ENCODE measurements at regions not wholly inside any gene's neighbourhood (a gene's known extent, or its start where the extent isn't known, plus 50 kb on each side); places are given as distances from the start of the nearest gene placed in this dataset.

DNA sequence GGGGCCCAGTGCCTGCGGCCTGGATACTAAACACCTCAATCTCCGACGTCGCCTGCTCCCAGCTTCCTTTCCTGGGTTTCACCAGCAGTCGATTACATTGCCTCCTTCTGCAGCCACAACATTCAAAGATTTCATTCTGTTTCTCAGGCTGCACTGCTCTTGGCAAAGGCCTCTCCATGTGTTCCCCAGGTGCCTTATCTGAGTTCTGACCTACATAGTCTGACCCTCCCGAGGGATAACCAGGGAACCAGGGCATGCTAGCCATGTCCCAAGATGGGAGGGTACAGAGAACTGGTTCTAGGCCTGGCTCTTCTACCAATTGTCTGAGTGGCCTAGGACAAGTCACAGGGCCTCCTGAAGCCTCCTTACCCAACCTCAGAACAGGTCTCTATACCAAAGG, 62.2 kb upstream of the ACSL1 start:
- TF ChIP-seq, protein P1, sequence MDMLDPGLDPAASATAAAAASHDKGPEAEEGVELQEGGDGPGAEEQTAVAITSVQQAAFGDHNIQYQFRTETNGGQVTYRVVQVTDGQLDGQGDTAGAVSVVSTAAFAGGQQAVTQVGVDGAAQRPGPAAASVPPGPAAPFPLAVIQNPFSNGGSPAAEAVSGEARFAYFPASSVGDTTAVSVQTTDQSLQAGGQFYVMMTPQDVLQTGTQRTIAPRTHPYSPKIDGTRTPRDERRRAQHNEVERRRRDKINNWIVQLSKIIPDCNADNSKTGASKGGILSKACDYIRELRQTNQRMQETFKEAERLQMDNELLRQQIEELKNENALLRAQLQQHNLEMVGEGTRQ (CRISPR knock-in tag; IDR thresholded peaks at IDR 0.05), result no peak
- TF ChIP-seq KAT7 (CRISPR knock-in tag; IDR thresholded peaks at IDR 0.05; ENCODE audit: borderline replicate concordance) (no peak), FOXK1 (CRISPR knock-in tag; IDR thresholded peaks at IDR 0.05) (no peak), TCF7 (CRISPR knock-in tag; IDR thresholded peaks at IDR 0.05; ENCODE audit: low read depth) (no peak), RELA (CRISPR knock-in tag; IDR thresholded peaks at IDR 0.05; ENCODE audit: borderline replicate concordance) (no peak)
- TF ChIP-seq, protein P2, sequence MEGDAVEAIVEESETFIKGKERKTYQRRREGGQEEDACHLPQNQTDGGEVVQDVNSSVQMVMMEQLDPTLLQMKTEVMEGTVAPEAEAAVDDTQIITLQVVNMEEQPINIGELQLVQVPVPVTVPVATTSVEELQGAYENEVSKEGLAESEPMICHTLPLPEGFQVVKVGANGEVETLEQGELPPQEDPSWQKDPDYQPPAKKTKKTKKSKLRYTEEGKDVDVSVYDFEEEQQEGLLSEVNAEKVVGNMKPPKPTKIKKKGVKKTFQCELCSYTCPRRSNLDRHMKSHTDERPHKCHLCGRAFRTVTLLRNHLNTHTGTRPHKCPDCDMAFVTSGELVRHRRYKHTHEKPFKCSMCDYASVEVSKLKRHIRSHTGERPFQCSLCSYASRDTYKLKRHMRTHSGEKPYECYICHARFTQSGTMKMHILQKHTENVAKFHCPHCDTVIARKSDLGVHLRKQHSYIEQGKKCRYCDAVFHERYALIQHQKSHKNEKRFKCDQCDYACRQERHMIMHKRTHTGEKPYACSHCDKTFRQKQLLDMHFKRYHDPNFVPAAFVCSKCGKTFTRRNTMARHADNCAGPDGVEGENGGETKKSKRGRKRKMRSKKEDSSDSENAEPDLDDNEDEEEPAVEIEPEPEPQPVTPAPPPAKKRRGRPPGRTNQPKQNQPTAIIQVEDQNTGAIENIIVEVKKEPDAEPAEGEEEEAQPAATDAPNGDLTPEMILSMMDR (IDR thresholded peaks at IDR 0.05), result no peak
- TF ChIP-seq, protein P3, sequence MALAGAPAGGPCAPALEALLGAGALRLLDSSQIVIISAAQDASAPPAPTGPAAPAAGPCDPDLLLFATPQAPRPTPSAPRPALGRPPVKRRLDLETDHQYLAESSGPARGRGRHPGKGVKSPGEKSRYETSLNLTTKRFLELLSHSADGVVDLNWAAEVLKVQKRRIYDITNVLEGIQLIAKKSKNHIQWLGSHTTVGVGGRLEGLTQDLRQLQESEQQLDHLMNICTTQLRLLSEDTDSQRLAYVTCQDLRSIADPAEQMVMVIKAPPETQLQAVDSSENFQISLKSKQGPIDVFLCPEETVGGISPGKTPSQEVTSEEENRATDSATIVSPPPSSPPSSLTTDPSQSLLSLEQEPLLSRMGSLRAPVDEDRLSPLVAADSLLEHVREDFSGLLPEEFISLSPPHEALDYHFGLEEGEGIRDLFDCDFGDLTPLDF (CRISPR knock-in tag; IDR thresholded peaks at IDR 0.05), result no peak
- TF ChIP-seq, protein P4, sequence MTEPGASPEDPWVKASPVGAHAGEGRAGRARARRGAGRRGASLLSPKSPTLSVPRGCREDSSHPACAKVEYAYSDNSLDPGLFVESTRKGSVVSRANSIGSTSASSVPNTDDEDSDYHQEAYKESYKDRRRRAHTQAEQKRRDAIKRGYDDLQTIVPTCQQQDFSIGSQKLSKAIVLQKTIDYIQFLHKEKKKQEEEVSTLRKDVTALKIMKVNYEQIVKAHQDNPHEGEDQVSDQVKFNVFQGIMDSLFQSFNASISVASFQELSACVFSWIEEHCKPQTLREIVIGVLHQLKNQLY (CRISPR knock-in tag; IDR thresholded peaks at IDR 0.05), result no peak
